Panc1 (cell line): ENCODE measurements at regions not wholly inside any gene's neighbourhood (a gene's known extent, or its start where the extent isn't known, plus 50 kb on each side); places are given as distances from the start of the nearest gene placed in this dataset.

Experiments
- ATAC-seq: fragments of 200-7000 bp; cut with Tn5 transposase; 2 replicates; pipeline ENCODE4 v1.9.1; 2020; ENCODE audit warnings: mild to moderate bottlenecking, moderate library complexity
- BruUV-seq: library from RNA; stranded (reverse); fragments of 400-500 nt; replicated peaks from 2 replicates; lab custom pipeline; 2021; lab: Mats Ljungman, UMichigan
- CTCF ChIA-PET: fragments of 300-600 bp; sonication (Branson Sonifier 250); formaldehyde crosslinking; loops from one replicate; lab custom pipeline; 2022; ENCODE audit warnings: antibody characterized with exemption; lab: Charles Lee
- POLR2A ChIA-PET: fragments of 300-600 bp; sonication (Branson Sonifier 250); formaldehyde crosslinking; loops from one replicate; lab custom pipeline; 2022; ENCODE audit warnings: antibody characterized with exemption; lab: Charles Lee
- DNase-seq: peaks from one replicate; pipeline ENCODE4 v3.0.0-alpha.2; 2010; ENCODE audit warnings: low read depth, low spot score
- H3K27ac ChIP-seq: 2 replicates; pipeline ENCODE4 v1.5.1; 2011; ENCODE audit warnings: mild to moderate bottlenecking, low read length, inconsistent platforms
- H3K27me3 ChIP-seq: fragments of 200-500 bp; sonication (Bioruptor generic); 2 replicates; pipeline ENCODE4 v1.6.0; 2014; ENCODE audit warnings: low read length, inconsistent platforms; ENCODE audit not compliant: control insufficient read depth, insufficient read depth
- H3K36me3 ChIP-seq: fragments of 200-500 bp; sonication (Bioruptor generic); 2 replicates; pipeline ENCODE4 v1.5.1; 2014; ENCODE audit warnings: inconsistent platforms, mild to moderate bottlenecking, low read length, moderate library complexity; ENCODE audit not compliant: control insufficient read depth, insufficient read depth
- H3K4me1 ChIP-seq: 2 replicates; pipeline ENCODE4 v1.5.1; 2011; ENCODE audit warnings: inconsistent platforms, mild to moderate bottlenecking, low read length, moderate library complexity; ENCODE audit not compliant: control insufficient read depth, insufficient read depth
- H3K4me3 ChIP-seq, 2 experiments: 2 replicates each; pipeline ENCODE4 v1.5.1; 2011 to 2012; ENCODE audit warnings: low read depth in 2 of 2, low read length in 2 of 2, mild to moderate bottlenecking in 2 of 2, inconsistent platforms in 1 of 2, moderate library complexity in 1 of 2
- H3K9me3 ChIP-seq: fragments of 200-500 bp; sonication (Bioruptor generic); 2 replicates; pipeline ENCODE4 v1.5.1; 2014; ENCODE audit warnings: low read depth, mild to moderate bottlenecking, inconsistent platforms, low read length, moderate library complexity; ENCODE audit not compliant: control insufficient read depth, insufficient read depth
- CTCF ChIP-seq: fragments of 450-650 bp; IDR thresholded peaks from 2 replicates; pipeline ENCODE4 v1.5.1; 2017; ENCODE audit warnings: mild to moderate bottlenecking
- POLR2AphosphoS5 ChIP-seq: IDR thresholded peaks from 2 replicates; pipeline ENCODE4 v1.6.1; 2012; ENCODE audit warnings: mild to moderate bottlenecking, low read depth, low read length, moderate library complexity
- SIN3A ChIP-seq: IDR thresholded peaks from 2 replicates; pipeline ENCODE4 v1.6.1; 2012; ENCODE audit warnings: low read depth, mild to moderate bottlenecking, low read length, moderate library complexity, borderline replicate concordance; ENCODE audit not compliant: insufficient read depth
- TCF7L2 ChIP-seq: IDR thresholded peaks from 2 replicates; pipeline ENCODE4 v1.6.1; 2011; ENCODE audit warnings: mild to moderate bottlenecking, low read depth, low read length, inconsistent platforms
- in situ Hi-C: cut with HindIII; loops from 2 replicates; pipeline ENCODE4 v1.10.0; 2016; ENCODE audit warnings: low sequenced_read_pairs, low pct_unique_long_range_greater_than_20kb
- intact Hi-C: fragments of 100-400 bp; cut with micrococcal nuclease; formaldehyde crosslinking; loops from one replicate; pipeline ENCODE4 v1.10.0; 2022; ENCODE audit not compliant: unreplicated experiment
- TF ChIP-seq, protein P1 (sequence below), 2 experiments: IDR thresholded peaks; 2 replicates each; pipeline ENCODE4 v1.6.1; 2011 to 2012; ENCODE audit warnings: low read depth in 2 of 2, control low read depth in 1 of 2, low read length in 1 of 2, mild to moderate bottlenecking in 1 of 2, moderate library complexity in 1 of 2; ENCODE audit not compliant: insufficient read depth in 1 of 2

GRCh38 chr5:77844623-77845323, 68.6 kb upstream of the TBCA start:
- Histone ChIP-seq H3K27me3 (no peaks in the 10 kb centered on the region), H3K27ac (no peak overlapping the region), H3K9me3 (no peaks in the 10 kb centered on the region), H3K36me3 (no peaks in the 10 kb centered on the region), H3K4me1 (no peaks in the 10 kb centered on the region), H3K4me3 (peak overlapping the region in 1 of 2 experiments; percentile 35; a peak in 2 of 4 replicates)
- no peak for ATAC-seq
- intact Hi-C loops: no loop called here
- POLR2A ChIA-PET: no interaction called here
- CTCF ChIA-PET: no interaction called here
- in situ Hi-C loops: no loop called here
- no peak for DNase-seq
- TF ChIP-seq TCF7L2 (no peak), CTCF (no peak)
- TF ChIP-seq, protein P1, sequence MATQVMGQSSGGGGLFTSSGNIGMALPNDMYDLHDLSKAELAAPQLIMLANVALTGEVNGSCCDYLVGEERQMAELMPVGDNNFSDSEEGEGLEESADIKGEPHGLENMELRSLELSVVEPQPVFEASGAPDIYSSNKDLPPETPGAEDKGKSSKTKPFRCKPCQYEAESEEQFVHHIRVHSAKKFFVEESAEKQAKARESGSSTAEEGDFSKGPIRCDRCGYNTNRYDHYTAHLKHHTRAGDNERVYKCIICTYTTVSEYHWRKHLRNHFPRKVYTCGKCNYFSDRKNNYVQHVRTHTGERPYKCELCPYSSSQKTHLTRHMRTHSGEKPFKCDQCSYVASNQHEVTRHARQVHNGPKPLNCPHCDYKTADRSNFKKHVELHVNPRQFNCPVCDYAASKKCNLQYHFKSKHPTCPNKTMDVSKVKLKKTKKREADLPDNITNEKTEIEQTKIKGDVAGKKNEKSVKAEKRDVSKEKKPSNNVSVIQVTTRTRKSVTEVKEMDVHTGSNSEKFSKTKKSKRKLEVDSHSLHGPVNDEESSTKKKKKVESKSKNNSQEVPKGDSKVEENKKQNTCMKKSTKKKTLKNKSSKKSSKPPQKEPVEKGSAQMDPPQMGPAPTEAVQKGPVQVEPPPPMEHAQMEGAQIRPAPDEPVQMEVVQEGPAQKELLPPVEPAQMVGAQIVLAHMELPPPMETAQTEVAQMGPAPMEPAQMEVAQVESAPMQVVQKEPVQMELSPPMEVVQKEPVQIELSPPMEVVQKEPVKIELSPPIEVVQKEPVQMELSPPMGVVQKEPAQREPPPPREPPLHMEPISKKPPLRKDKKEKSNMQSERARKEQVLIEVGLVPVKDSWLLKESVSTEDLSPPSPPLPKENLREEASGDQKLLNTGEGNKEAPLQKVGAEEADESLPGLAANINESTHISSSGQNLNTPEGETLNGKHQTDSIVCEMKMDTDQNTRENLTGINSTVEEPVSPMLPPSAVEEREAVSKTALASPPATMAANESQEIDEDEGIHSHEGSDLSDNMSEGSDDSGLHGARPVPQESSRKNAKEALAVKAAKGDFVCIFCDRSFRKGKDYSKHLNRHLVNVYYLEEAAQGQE (IDR thresholded peaks at IDR 0.05; ENCODE audit: insufficient read depth in 1 of 2, low read depth in 2 of 2, low read length in 1 of 2): no peak
- no TSS peak for BruUV-seq

DNA sequence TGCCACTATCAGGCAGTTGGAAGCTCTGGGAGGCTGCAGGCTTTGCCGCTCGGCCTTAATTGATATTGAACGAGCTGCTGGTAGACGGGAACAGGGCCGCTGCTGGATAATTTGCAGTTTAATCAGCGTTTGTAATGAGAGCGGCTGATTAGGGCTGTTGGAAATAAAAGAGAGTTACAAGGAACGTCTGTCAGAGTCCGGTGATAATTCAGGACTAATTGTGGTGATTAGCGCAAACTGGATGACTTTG, 68.2 kb upstream of the TBCA start:
- TF ChIP-seq SIN3A (no peak), TCF7L2 (no peak), CTCF (no peak), POLR2AphosphoS5 (no peak)
- TF ChIP-seq, protein P1 (IDR thresholded peaks at IDR 0.05; ENCODE audit: insufficient read depth in 1 of 2, low read depth in 2 of 2, low read length in 1 of 2): no peak
- intact Hi-C loops (no loop called here), in situ Hi-C loops (no loop called here)
- CTCF ChIA-PET: no interaction called here
- peak overlapping the region in 1 of 2 experiments; percentile 35; a peak in 2 of 4 replicates for H3K4me3 ChIP-seq
- POLR2A ChIA-PET: no interaction called here
- H3K9me3 ChIP-seq: no peaks in the 10 kb centered on the region
- BruUV-seq: no TSS peak
- ATAC-seq (no peak), DNase-seq (no peak)
- H3K27me3 ChIP-seq: no peaks in the 10 kb centered on the region
- no peak overlapping the region for H3K27ac ChIP-seq
- no peaks in the 10 kb centered on the region for H3K4me1 ChIP-seq
- no peaks in the 10 kb centered on the region for H3K36me3 ChIP-seq
